ENCODE measurements at regions not wholly inside any gene's neighbourhood (a gene's known extent, or its start where the extent isn't known, plus 50 kb on each side); places are given as distances from the start of the nearest gene placed in this dataset.

- no peak for DNase-seq
Measured at GRCh38 chr14:36028218-36028617, 148.3 kb downstream of the PTCSC3 start.

DNA sequence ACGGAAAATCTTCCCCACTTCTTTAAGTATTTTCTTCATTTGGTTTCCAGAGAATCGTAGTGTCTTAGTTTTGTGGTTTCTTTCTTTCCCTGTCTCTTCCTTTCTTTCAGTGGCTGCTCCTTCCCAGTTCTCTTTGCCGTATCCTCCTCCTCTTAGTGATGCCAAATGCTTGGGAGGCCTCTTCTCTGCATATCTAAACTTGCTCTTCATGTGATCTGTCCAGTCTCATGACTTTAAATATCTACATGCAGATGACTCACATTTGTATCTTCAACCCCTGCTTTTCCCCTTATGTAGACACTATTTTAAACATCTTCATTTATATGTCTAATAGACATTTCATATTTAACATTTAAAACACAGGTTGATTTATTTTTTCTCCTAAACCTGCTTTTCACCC lies 149.2 kb downstream of the PTCSC3 start:
- DNase-seq: no peak

- no peak for DNase-seq
Measured at GRCh38 chr14:36022765-36023410, 153.6 kb downstream of the PTCSC3 start.

- DNase-seq: no peak
Measured at GRCh38 chr14:36021591-36022320, 154.8 kb downstream of the PTCSC3 start.

DNA sequence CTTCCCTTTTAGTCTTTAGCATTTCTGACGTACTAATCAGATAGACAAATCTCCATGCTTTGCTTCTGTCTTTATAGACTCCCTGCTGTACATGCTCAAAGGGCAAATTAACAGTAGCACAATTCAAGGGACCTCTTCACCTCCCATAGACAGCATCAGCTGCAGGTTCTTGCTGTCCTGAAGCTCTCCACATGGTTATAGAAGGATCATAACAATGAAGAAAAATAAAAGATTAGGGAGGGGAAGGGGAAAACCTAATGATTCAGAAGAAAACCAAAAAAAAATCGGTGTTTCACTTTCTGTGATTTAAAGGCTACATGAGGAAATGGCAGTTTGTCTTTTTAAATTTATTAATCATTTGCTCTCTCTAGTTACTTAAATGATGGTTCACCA lies 155.5 kb downstream of the PTCSC3 start:
- no peak for DNase-seq

DNA sequence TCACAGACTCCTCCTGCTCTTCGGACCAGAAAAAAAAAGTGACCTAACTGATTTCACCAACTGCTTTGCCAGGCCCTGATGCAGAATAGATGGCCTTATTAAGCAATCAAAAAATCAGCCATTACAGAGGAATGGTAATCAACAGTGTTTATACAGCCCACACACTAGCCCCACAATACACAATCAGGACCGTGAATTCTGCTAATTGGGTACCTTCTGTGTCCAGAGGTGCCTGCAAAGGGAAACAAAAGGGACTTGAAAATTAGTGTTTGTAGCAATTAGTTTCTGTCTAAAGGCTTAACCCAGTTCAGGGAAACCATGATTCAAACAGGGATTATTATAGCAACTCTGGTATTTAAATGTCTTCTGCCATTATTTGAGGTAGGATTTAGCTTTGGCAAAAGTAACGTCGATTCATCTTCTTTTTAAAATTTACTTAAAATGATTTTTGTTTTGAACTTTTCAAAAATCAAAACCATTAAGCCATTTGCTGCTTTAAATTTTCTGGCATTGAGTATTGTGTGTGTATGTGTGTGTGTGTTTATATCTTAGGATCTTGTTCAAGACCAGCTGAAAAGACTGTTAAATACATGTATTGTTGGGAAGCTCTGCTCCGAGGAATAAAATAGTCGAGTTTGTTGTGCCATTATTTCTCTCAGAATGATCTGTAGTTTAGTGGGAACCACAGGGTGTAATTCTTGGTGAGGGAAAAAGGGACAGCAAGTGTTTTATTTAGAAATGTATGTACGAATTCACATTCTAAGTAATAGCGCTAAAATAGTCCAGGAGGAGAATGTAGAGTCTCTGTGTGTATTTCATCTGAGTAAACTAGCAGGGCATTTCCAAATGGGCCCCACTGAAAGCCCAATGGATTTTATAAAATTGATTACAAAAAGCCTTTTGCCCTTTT lies 156.1 kb downstream of the PTCSC3 start:
- no peak for DNase-seq

DNA sequence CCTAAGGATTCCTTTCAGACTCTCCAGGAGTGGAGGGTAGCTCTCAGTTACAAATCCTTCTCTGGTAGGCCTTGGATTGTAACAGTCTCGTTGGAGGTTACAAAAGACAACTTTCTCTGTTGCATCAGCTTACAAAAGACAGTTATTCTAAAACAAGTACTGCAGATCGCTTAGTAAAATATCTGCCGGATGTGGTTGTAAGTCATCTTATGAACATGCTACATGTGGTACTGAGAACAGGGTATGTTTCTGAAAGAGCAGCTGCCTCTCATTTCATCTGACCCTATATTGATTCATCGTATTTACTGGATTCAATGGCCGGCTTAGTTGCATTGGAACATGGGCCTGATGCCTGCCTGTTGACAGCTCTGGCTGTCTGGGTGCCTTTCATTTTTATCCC lies 157.4 kb downstream of the PTCSC3 start:
- no peak for DNase-seq

GRCh38 chr14:36014236-36014635 lies 162.3 kb downstream of the PTCSC3 start:
- DNase-seq: no peak

GRCh38 chr14:36013483-36013882 lies 163.0 kb downstream of the PTCSC3 start:
- DNase-seq: no peak

- no peak for DNase-seq
Measured at GRCh38 chr14:36012621-36013020, 163.9 kb downstream of the PTCSC3 start.

DNA sequence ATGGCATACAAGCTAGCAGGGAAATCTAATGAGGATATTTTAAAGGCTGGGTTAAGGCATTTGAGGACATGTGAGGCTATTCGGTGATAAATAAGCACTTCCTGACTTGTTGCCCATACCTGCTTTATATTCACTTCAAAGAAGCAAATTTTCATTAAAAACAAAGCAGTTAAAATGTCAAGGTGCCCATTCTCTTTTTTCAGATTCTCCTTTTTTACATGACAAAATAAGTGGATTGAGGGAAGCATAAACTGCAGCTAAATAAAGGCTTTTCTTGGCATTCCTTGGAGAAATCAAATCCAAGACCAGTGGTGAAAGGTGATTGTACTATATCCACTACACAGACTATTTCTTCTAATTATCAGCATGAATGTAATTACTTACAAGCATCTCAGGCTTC lies 166.9 kb downstream of the PTCSC3 start:
- no peak for DNase-seq

- no peak for DNase-seq
Measured at GRCh38 chr14:36006623-36007022, 169.9 kb downstream of the PTCSC3 start.

GRCh38 chr14:36005670-36006069 lies 170.9 kb downstream of the PTCSC3 start:
- no peak for DNase-seq

- no peak for DNase-seq
Measured at GRCh38 chr14:36001936-36002335, 174.6 kb downstream of the PTCSC3 start.

DNA sequence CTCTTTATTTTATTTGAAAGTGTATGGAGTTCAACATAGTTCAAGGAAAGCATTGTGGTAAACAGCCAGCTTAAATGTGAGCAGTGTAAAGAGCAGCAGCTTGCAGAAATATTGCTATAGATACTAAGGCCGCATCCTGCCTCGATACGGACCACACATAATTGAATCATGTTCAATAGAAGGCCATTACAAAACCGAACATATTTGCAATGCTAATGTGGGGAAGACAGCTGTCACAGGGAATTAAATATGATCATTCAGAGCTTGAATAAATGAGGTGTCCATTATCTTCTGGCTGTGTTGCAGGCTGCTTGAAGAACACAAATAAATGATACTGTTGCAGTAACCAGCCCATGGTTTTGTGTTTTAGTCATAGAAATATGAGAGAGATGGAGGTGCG lies 173.2 kb downstream of the BRMS1L start:
- no peak for DNase-seq

DNA sequence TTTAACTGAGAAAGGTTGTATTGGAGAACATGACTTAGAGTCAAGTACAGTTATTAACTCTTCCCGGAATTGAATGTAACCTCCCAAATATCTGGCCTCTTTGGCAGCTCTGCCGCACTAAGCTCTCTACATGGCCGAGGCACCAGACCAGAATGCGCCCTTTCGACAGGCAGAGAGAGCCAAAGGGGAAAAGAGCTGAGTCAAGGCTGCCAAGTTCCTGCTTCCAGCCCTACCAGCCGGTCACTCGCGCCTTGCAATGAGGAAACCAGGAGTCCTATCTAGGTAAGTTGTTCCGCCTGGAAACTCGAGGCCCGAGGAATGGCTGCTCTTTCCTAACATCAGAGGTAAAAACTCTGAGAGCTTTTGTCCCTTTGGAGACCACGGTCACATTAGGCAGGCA lies 172.2 kb downstream of the BRMS1L start:
- no peak for DNase-seq

DNA sequence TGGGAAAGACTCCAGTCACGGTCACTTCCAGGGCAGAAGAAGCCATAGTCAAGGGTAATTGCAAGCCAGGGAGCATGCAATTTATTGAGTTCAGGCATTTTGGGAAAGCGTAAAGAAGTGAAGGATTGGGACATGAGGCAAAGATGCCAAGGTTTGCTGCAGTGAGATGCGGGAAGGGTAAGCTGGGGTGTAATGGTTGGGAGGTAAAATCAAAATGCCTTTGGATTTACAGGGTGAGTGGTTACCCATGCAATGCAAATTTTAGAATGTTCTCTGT lies 167.5 kb downstream of the BRMS1L start:
- DNase-seq: no peak

DNA sequence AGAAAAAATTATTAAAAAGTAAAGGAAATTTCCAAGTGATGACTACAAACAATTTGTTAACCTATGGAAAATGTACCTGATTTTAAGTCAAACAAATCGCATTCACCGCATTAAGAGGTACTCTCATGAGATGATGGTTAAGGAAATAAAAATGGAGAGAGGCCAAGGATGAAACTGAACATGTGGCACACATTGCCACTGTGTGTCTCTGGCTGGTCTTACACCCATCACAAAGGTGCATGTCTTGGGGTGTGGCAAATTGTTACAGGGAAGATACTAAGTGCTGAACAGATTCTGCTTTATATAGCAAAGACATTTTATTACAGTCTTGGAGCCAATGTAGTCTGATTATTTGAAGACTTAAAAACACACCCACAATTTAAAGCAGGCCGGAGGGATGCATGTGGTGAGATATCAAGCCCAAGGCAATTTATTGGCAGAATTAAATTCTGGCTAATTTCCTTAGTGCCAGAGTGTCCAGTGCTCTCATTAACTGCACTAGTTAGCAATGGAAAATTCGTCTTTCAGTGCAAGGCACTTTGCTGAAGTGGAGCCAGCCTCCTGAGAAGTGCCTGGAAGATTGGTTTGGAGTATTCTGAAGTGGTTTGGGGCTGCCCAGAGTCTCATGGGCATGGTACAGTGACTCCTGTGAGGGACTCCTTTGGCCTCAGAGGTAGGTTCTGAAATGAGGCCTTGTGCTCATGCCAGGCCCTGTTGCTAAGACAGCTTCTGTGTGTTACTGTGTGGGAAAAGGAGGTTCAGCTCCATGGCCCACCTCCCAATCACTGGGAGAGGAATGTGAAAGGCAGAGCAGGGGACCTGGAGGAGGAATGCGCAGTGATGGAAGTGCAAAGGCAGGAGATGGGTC lies 166.9 kb downstream of the BRMS1L start:
- DNase-seq: peak; percentile 100

DNA sequence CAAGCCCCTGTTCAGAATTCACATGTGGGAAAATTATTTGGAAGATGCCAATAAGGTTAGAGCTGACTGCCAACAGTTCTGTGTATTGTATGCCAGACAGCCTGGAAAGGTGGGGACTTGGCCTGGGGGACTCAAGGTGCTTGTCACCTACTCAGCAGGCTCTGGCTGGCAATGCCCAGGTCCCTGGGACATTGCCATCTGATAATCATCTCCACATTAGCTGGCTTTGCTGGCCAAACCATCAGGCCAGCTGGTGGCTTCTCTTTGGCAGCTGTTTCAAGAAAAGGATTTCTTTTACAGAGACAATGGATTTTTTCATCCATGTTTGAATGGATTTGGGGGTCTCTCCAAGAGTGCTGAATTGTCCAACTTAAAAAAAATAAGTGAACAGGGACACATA lies 165.2 kb downstream of the BRMS1L start:
- peak; percentile 84 for DNase-seq

DNA sequence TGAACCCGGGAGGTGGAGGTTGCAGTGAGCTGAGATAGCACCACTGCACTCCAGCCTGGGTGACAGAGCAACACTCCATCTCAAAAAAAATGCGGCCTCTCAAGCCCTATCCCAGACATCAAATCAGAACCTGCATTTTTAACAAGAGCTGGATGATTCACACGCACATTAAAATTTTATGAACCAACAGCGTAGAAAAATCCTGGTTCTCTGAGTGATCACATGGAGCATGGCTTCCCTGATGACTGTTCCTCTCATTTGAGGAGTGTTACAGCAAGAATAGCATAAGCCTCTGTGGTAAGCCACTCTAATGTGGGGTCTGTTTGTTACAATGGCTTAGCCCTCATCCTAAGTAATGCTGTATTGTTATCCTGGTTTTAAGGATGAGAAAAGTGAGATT lies 163.6 kb downstream of the BRMS1L start:
- DNase-seq: no peak

- no peak for DNase-seq
Measured at GRCh38 chr14:35988972-35989690, 163.0 kb downstream of the BRMS1L start.

DNA sequence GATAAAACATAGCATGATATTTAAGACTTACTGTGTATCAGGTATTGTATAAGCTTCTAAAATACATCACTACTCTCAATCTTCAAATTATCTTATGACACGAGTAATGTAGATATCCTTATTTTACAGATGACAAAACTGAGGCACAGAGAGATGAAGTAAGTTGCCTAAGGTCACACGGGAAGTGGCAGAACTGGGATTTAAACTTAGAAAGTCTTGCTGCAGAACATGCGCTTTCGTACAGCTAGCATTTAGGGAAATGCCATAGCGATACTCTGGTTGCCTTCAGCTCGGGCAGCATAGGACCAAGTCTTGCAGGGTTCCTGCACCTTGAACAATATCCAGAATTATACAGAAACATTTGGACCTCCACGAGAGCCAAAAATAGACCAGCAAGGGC lies 162.4 kb downstream of the BRMS1L start:
- DNase-seq: no peak
